ENCODE measurements at regions not wholly inside any gene's neighbourhood (a gene's known extent, or its start where the extent isn't known, plus 50 kb on each side); places are given as distances from the start of the nearest gene placed in this dataset.
A peak's percentile ranks its signal among the peaks of the same experiment; 100 is the strongest.

GRCh38 chrX:66918511-66918910 lies 279.6 kb upstream of the EDA2R start:
- WGBS (ENCODE audit: insufficient coverage): no CpG with 5 or more reads among the region's 1 CpG
- Mint-ChIP-seq H3K4me1 (peaks cover 8% of the 10 kb centered on the region), H3K27ac (no peak overlapping the region), H3K4me3 (no peak overlapping the region), H3K9me3 (no peaks in the 10 kb centered on the region), H3K36me3 (no peaks in the 10 kb centered on the region), H3K27me3 (ENCODE audit: low read depth in 3 of 3) (peaks cover 0 to 2% (median 0%) of the 10 kb centered on the region in 3 donors)
- no peaks in the 10 kb centered on the region for H3K36me3 ChIP-seq (replicated peaks in 1 of 2; ENCODE audit: control insufficient read depth in 1 of 2, insufficient read depth in 2 of 2, low read length in 2 of 2)
- H3K79me2 ChIP-seq (ENCODE audit: insufficient read depth, low read length): no peaks in the 10 kb centered on the region
- no peaks in the 10 kb centered on the region for H4K20me1 ChIP-seq (ENCODE audit: insufficient read depth, low read length)
- H3K27ac ChIP-seq (ENCODE audit: low read depth in 1 of 2, low read length in 2 of 2): no peak overlapping the region
- DNase-seq: no peak
- H3K4me3 ChIP-seq (replicated peaks in 1 of 3; ENCODE audit: low read depth in 2 of 3, low read length in 3 of 3): no peak overlapping the region
- H3K27me3 ChIP-seq (ENCODE audit: control insufficient read depth in 2 of 2, insufficient read depth in 2 of 2, low read length in 2 of 2): no peaks in the 10 kb centered on the region
- no peak overlapping the region for H3K9ac ChIP-seq (ENCODE audit: insufficient read depth, low read length, poor library complexity, severe bottlenecking)
- no peak overlapping the region for H2AFZ ChIP-seq (ENCODE audit: insufficient read depth, low read depth, low read length, poor library complexity, severe bottlenecking)
- intact Hi-C loops (cut with micrococcal nuclease): no loop called here
- no peak overlapping the region for H3K4me2 ChIP-seq (replicated peaks; ENCODE audit: extremely low read depth, low read length, poor library complexity, severe bottlenecking)
- no peaks in the 10 kb centered on the region for H3K9me3 ChIP-seq (replicated peaks in 1 of 2; ENCODE audit: control insufficient read depth in 1 of 2, insufficient read depth in 1 of 2, low read length in 2 of 2)
- no peaks in the 10 kb centered on the region for H3K4me1 ChIP-seq (ENCODE audit: control insufficient read depth in 1 of 2, insufficient read depth in 2 of 2, low read length in 2 of 2)
- no peak for TF ChIP-seq CTCF (IDR thresholded peaks at IDR 0.05)

DNA sequence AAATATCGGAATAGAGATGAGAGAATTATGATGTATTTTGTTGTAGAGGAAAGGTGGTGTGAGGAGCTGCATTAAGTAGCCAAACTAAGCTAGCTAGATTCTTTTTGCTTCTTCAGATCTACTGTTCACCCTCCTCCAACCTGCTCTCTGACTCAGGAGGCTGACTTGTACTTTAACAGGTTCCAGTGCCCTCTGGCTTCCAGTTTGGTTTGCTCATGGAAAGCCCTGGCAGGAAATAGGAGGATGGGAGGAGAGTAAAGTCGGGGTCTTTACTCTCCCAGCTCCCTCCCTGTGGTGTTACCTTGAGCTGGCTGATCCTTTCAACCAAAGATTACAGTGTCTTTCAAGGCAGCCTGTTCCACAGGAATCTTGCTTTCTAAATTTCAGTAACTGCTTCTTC lies 277.0 kb upstream of the EDA2R start:
- Histone ChIP-seq H3K27me3 (ENCODE audit: control insufficient read depth in 2 of 2, insufficient read depth in 2 of 2, low read length in 2 of 2) (no peaks in the 10 kb centered on the region), H3K4me2 (replicated peaks; ENCODE audit: extremely low read depth, low read length, poor library complexity, severe bottlenecking) (no peak overlapping the region), H3K27ac (ENCODE audit: low read depth in 1 of 2, low read length in 2 of 2) (no peak overlapping the region), H3K9me3 (replicated peaks in 1 of 2; ENCODE audit: control insufficient read depth in 1 of 2, insufficient read depth in 1 of 2, low read length in 2 of 2) (no peaks in the 10 kb centered on the region), H4K20me1 (ENCODE audit: insufficient read depth, low read length) (no peaks in the 10 kb centered on the region), H2AFZ (ENCODE audit: insufficient read depth, low read depth, low read length, poor library complexity, severe bottlenecking) (no peak overlapping the region), H3K36me3 (replicated peaks in 1 of 2; ENCODE audit: control insufficient read depth in 1 of 2, insufficient read depth in 2 of 2, low read length in 2 of 2) (no peaks in the 10 kb centered on the region), H3K9ac (ENCODE audit: insufficient read depth, low read length, poor library complexity, severe bottlenecking) (no peak overlapping the region), H3K4me3 (replicated peaks in 1 of 3; ENCODE audit: low read depth in 2 of 3, low read length in 3 of 3) (no peak overlapping the region), H3K4me1 (ENCODE audit: control insufficient read depth in 1 of 2, insufficient read depth in 2 of 2, low read length in 2 of 2) (no peaks in the 10 kb centered on the region), H3K79me2 (ENCODE audit: insufficient read depth, low read length) (no peaks in the 10 kb centered on the region)
- no peak for DNase-seq
- Mint-ChIP-seq H3K27me3 (ENCODE audit: low read depth in 3 of 3) (peaks cover 0 to 5% (median 0%) of the 10 kb centered on the region in 3 donors), H3K36me3 (no peaks in the 10 kb centered on the region), H3K9me3 (no peaks in the 10 kb centered on the region), H3K27ac (peak overlapping the region in 1 of 7 donors; percentile 22), H3K4me1 (peaks cover 8% of the 10 kb centered on the region), H3K4me3 (no peak overlapping the region)
- WGBS (ENCODE audit: insufficient coverage): no CpG with 5 or more reads among the region's 2 CpGs
- intact Hi-C loops (cut with micrococcal nuclease): no loop called here
- TF ChIP-seq CTCF (IDR thresholded peaks at IDR 0.05): no peak

Data from CD14-positive monocyte (primary cell).